Breast epithelium (tissue), 4 donors: ENCODE measurements at regions not wholly inside any gene's neighbourhood (a gene's known extent, or its start where the extent isn't known, plus 50 kb on each side); places are given as distances from the start of the nearest gene placed in this dataset.

Experiments used
- DNase-seq, 2 donors: peaks; one replicate each; pipeline ENCODE4 v3.0.0-alpha.2; 2019; ENCODE audit warnings: low spot score in 2 of 2
- H3K27ac ChIP-seq, 2 donors: fragments of 200-600 bp; sonication (generic) in 1 of 2; one replicate each; pipeline ENCODE4 v1.5.1; 2016 to 2019; ENCODE audit warnings: mild to moderate bottlenecking in 1 of 2
- H3K27me3 ChIP-seq, 2 donors: fragments of 200-600 bp; sonication (generic) in 1 of 2; one replicate each; pipeline versions ENCODE4 v1.5.1 to v1.6.0; 2017 to 2019; ENCODE audit warnings: control low read depth in 1 of 2, mild to moderate bottlenecking in 1 of 2
- H3K36me3 ChIP-seq: fragments of 200-600 bp; one replicate; pipeline ENCODE4 v1.5.1; 2019
- H3K4me1 ChIP-seq, 2 donors: fragments of 200-600 bp; sonication (generic); one replicate each; pipeline ENCODE4 v1.5.1; 2016 to 2019; ENCODE audit warnings: control low read depth in 1 of 2
- H3K4me3 ChIP-seq, 3 donors: fragments of 200-600 bp; sonication (generic); 1 replicate in 2 of 3; 2 replicates in 1 of 3; pipeline ENCODE4 v1.5.1; 2016 to 2019; ENCODE audit warnings: mild to moderate bottlenecking in 3 of 3, moderate library complexity in 2 of 3
- H3K9me3 ChIP-seq, 2 donors: fragments of 200-600 bp; sonication (generic) in 1 of 2; one replicate each; pipeline ENCODE4 v1.5.1; 2016 to 2019; ENCODE audit warnings: control low read depth in 1 of 2
- CTCF ChIP-seq, 3 donors: fragments of 450-650 bp; IDR thresholded peaks; one replicate each; pipeline ENCODE4 v1.5.1; 2016 to 2017; ENCODE audit warnings: antibody characterized with exemption in 3 of 3, mild to moderate bottlenecking in 3 of 3, moderate library complexity in 3 of 3
- POLR2A ChIP-seq: fragments of 450-650 bp; IDR thresholded peaks from one replicate; pipeline ENCODE4 v1.6.1; 2016; ENCODE audit warnings: antibody characterized with exemption, mild to moderate bottlenecking, moderate library complexity
- POLR2AphosphoS5 ChIP-seq, 3 donors: sonication (generic); formaldehyde crosslinking; IDR thresholded peaks; one replicate each; pipeline ENCODE4 v1.6.1; 2017; ENCODE audit warnings: antibody characterized with exemption in 3 of 3
- intact Hi-C: fragments of 100-400 bp; cut with DNase I; formaldehyde crosslinking; loops from one replicate; pipeline ENCODE4 v1.15.1; 2023; ENCODE audit warnings: low total_unique reads

- Histone ChIP-seq H3K36me3 (no peaks in the 10 kb centered on the region), H3K4me3 (no peak overlapping the region), H3K27ac (no peak overlapping the region), H3K9me3 (peaks cover 29 to 50% of the 10 kb centered on the region in 2 donors), H3K27me3 (no peaks in the 10 kb centered on the region), H3K4me1 (no peaks in the 10 kb centered on the region)
- intact Hi-C loops = no loop called here
- no peak for DNase-seq
- TF ChIP-seq CTCF (IDR thresholded peaks at IDR 0.05) = no peak
- TF ChIP-seq POLR2AphosphoS5 (IDR thresholded peaks at IDR 0.05) = no peak
- TF ChIP-seq POLR2A = no peak
These were observed 564.5 kb upstream of the PTBP2 start for GRCh38 chr1:96157101-96157500.

- TF ChIP-seq POLR2A (no peak), CTCF (IDR thresholded peaks at IDR 0.05) (no peak), POLR2AphosphoS5 (IDR thresholded peaks at IDR 0.05) (no peak)
These were observed 562.2 kb upstream of the PTBP2 start for GRCh38 chr1:96159379-96159778.

GRCh38 chr1:96164053-96164452 lies 557.5 kb upstream of the PTBP2 start:
- Histone ChIP-seq H3K27me3 (no peaks in the 10 kb centered on the region), H3K4me3 (no peak overlapping the region), H3K9me3 (no peaks in the 10 kb centered on the region), H3K4me1 (no peaks in the 10 kb centered on the region), H3K27ac (no peak overlapping the region), H3K36me3 (no peaks in the 10 kb centered on the region)
- TF ChIP-seq CTCF (IDR thresholded peaks at IDR 0.05) (no peak), POLR2A (no peak), POLR2AphosphoS5 (IDR thresholded peaks at IDR 0.05) (no peak)
- DNase-seq = no peak
- intact Hi-C loops = no loop called here

More at GRCh38 chr1:96159379-96159778, 562.2 kb upstream of the PTBP2 start:
- Histone ChIP-seq H3K9me3 (peaks cover 12 to 31% of the 10 kb centered on the region in 2 donors), H3K27me3 (no peaks in the 10 kb centered on the region), H3K27ac (no peak overlapping the region), H3K4me3 (no peak overlapping the region), H3K4me1 (no peaks in the 10 kb centered on the region), H3K36me3 (no peaks in the 10 kb centered on the region)
- no peak for DNase-seq
- intact Hi-C loops = no loop called here

GRCh38 chr1:96178053-96178452 lies 543.5 kb upstream of the PTBP2 start:
- Histone ChIP-seq H3K27me3 (no peaks in the 10 kb centered on the region), H3K9me3 (no peaks in the 10 kb centered on the region), H3K4me1 (no peaks in the 10 kb centered on the region), H3K4me3 (no peak overlapping the region), H3K27ac (no peak overlapping the region), H3K36me3 (no peaks in the 10 kb centered on the region)
- no peak for TF ChIP-seq POLR2A
- DNase-seq = no peak
- intact Hi-C loops = no loop called here

- Histone ChIP-seq H3K4me3 (no peak overlapping the region), H3K27me3 (no peaks in the 10 kb centered on the region), H3K4me1 (no peaks in the 10 kb centered on the region), H3K27ac (no peak overlapping the region), H3K36me3 (no peaks in the 10 kb centered on the region), H3K9me3 (no peaks in the 10 kb centered on the region)
- TF ChIP-seq CTCF (IDR thresholded peaks at IDR 0.05) (no peak), POLR2A (no peak), POLR2AphosphoS5 (IDR thresholded peaks at IDR 0.05) (no peak)
- intact Hi-C loops = no loop called here
- DNase-seq = no peak
These were observed 538.1 kb upstream of the PTBP2 start for GRCh38 chr1:96183485-96183884.

- TF ChIP-seq POLR2A (no peak), CTCF (IDR thresholded peaks at IDR 0.05) (no peak), POLR2AphosphoS5 (IDR thresholded peaks at IDR 0.05) (no peak)
- Histone ChIP-seq H3K27me3 (no peaks in the 10 kb centered on the region), H3K27ac (no peak overlapping the region), H3K36me3 (no peaks in the 10 kb centered on the region), H3K4me1 (no peaks in the 10 kb centered on the region), H3K9me3 (no peaks in the 10 kb centered on the region), H3K4me3 (no peak overlapping the region)
- no peak for DNase-seq
- intact Hi-C loops = no loop called here
These were observed 537.7 kb upstream of the PTBP2 start for GRCh38 chr1:96183928-96184327.
